Daoy (cell line): ENCODE measurements at regions not wholly inside any gene's neighbourhood (a gene's known extent, or its start where the extent isn't known, plus 50 kb on each side); places are given as distances from the start of the nearest gene placed in this dataset.

Source experiments
- DNase-seq: peaks from one replicate; pipeline ENCODE4 v3.0.0-alpha.2; 2015; ENCODE audit warnings: low read depth

GRCh38 chr12:115507951-115508722 is 769.4 kb downstream of the MED13L start:
- DNase-seq = no peak

GRCh38 chr12:115507560-115507889 is 770.0 kb downstream of the MED13L start:
- no peak for DNase-seq

GRCh38 chr12:115506822-115507559 is 770.5 kb downstream of the MED13L start:
- DNase-seq = peak; percentile 4

- DNase-seq = no peak
Observed at GRCh38 chr12:115504306-115505290, 772.9 kb downstream of the MED13L start.

- no peak for DNase-seq
Observed at GRCh38 chr12:115500872-115501271, 776.6 kb downstream of the MED13L start.

- DNase-seq = no peak
Observed at GRCh38 chr12:115495300-115495699, 782.2 kb downstream of the MED13L start.

- DNase-seq = no peak
Observed at GRCh38 chr12:115492553-115492952, 784.9 kb downstream of the MED13L start.

GRCh38 chr12:115491511-115492250 is 785.8 kb downstream of the MED13L start:
- no peak for DNase-seq

GRCh38 chr12:115489253-115489652 is 788.2 kb downstream of the MED13L start:
- DNase-seq = no peak

GRCh38 chr12:115485967-115486366 is 791.5 kb downstream of the MED13L start:
- no peak for DNase-seq

GRCh38 chr12:115485503-115485902 is 792.0 kb downstream of the MED13L start:
- no peak for DNase-seq

GRCh38 chr12:115482943-115483342 is 794.5 kb downstream of the MED13L start:
- no peak for DNase-seq

- no peak for DNase-seq
Observed at GRCh38 chr12:115481141-115481540, 796.4 kb downstream of the MED13L start.

- no peak for DNase-seq
Observed at GRCh38 chr12:115478505-115478904, 794.5 kb upstream of the TBX3 start.

GRCh38 chr12:115474539-115475353 is 790.8 kb upstream of the TBX3 start:
- no peak for DNase-seq

- no peak for DNase-seq
Observed at GRCh38 chr12:115473257-115473956, 789.4 kb upstream of the TBX3 start.

GRCh38 chr12:115472852-115473251 is 788.9 kb upstream of the TBX3 start:
- DNase-seq = no peak

- DNase-seq = no peak
Observed at GRCh38 chr12:115470977-115471376, 787.0 kb upstream of the TBX3 start.

- DNase-seq = no peak
Observed at GRCh38 chr12:115470526-115470925, 786.6 kb upstream of the TBX3 start.

- peak; percentile 55 for DNase-seq
Observed at GRCh38 chr12:115468087-115468510, 784.1 kb upstream of the TBX3 start.
